OCI-LY1 (cell line): ENCODE measurements at regions not wholly inside any gene's neighbourhood (a gene's known extent, or its start where the extent isn't known, plus 50 kb on each side); places are given as distances from the start of the nearest gene placed in this dataset.

ENCODE experiments used
- H2AFZ ChIP-seq: fragments of 200-600 bp; sonication (generic), shearing (Covaris generic); 2 replicates; pipeline ENCODE4 v1.6.0; 2014; ENCODE audit warnings: antibody characterized with exemption, mild to moderate bottlenecking, low read length
- H3F3A ChIP-seq: fragments of 200-600 bp; sonication (generic), shearing (Covaris generic); 2 replicates; pipeline ENCODE4 v1.6.0; 2014; ENCODE audit warnings: mild to moderate bottlenecking, antibody characterized with exemption, low read length, moderate library complexity; ENCODE audit not compliant: insufficient read depth
- H3K27ac ChIP-seq: fragments of 200-600 bp; sonication (generic); 2 replicates; pipeline ENCODE4 v1.5.1; 2014; ENCODE audit warnings: low read length, mixed run types, mild to moderate bottlenecking, low read depth; ENCODE audit not compliant: poor library complexity, severe bottlenecking
- H3K27me3 ChIP-seq: fragments of 200-600 bp; sonication (generic); 2 replicates; pipeline ENCODE4 v1.6.0; 2014; ENCODE audit warnings: antibody characterized with exemption, mild to moderate bottlenecking, low read length, moderate library complexity; ENCODE audit not compliant: insufficient read depth
- H3K36me3 ChIP-seq: fragments of 200-600 bp; sonication (generic); 2 replicates; pipeline ENCODE4 v1.6.1; 2014; ENCODE audit warnings: mild to moderate bottlenecking, antibody characterized with exemption, low read length, moderate library complexity, mixed read lengths; ENCODE audit not compliant: insufficient read depth
- H3K4me1 ChIP-seq: fragments of 200-600 bp; sonication (generic); 2 replicates; pipeline ENCODE4 v1.5.1; 2014; ENCODE audit warnings: mild to moderate bottlenecking, low read length, moderate library complexity; ENCODE audit not compliant: insufficient read depth, severe bottlenecking
- H3K4me2 ChIP-seq: fragments of 200-600 bp; sonication (generic), shearing (Covaris generic); 2 replicates; pipeline ENCODE4 v1.6.1; 2014; ENCODE audit warnings: low read length
- H3K4me3 ChIP-seq: fragments of 200-600 bp; sonication (generic); 2 replicates; pipeline ENCODE4 v1.5.1; 2014; ENCODE audit warnings: low read length, low read depth, mild to moderate bottlenecking, mixed read lengths; ENCODE audit not compliant: poor library complexity, severe bottlenecking
- H3K79me2 ChIP-seq: fragments of 200-600 bp; shearing (Covaris generic); 2 replicates; pipeline ENCODE4 v1.6.1; 2016; ENCODE audit warnings: mixed run types, low read length, mixed read lengths; ENCODE audit not compliant: insufficient read depth
- H3K9ac ChIP-seq: fragments of 200-600 bp; sonication (generic), shearing (Covaris generic); 2 replicates; pipeline ENCODE4 v1.6.1; 2014; ENCODE audit warnings: mild to moderate bottlenecking, low read length, mixed read lengths
- H3K9me2 ChIP-seq: fragments of 200-600 bp; sonication (generic), shearing (Covaris generic); 2 replicates; pipeline ENCODE4 v1.6.1; 2014; ENCODE audit warnings: low read depth, mild to moderate bottlenecking, low read length, mixed read lengths
- H3K9me3 ChIP-seq: fragments of 200-600 bp; shearing (Covaris generic); 2 replicates; pipeline ENCODE4 v1.6.1; 2014; ENCODE audit warnings: low read length, mixed read lengths
- H4K20me1 ChIP-seq: fragments of 200-600 bp; sonication (generic), shearing (Covaris generic); 2 replicates; pipeline ENCODE4 v1.6.0; 2016; ENCODE audit warnings: mild to moderate bottlenecking, low read length; ENCODE audit not compliant: insufficient read depth
- EZH2 ChIP-seq: fragments of 200-600 bp; sonication (generic), shearing (Covaris generic); IDR thresholded peaks from 2 replicates; pipeline ENCODE4 v1.8.0; 2017; ENCODE audit warnings: borderline replicate concordance, mixed run types, mild to moderate bottlenecking, antibody characterized with exemption, low read length, moderate library complexity, mixed read lengths
- TF ChIP-seq, protein P1 (sequence below): fragments of 200-600 bp; sonication (generic), shearing (Covaris generic); IDR thresholded peaks from 2 replicates; pipeline ENCODE4 v1.5.1; 2017; ENCODE audit warnings: mild to moderate bottlenecking, antibody characterized with exemption, low read length, moderate library complexity, mixed read lengths

DNA sequence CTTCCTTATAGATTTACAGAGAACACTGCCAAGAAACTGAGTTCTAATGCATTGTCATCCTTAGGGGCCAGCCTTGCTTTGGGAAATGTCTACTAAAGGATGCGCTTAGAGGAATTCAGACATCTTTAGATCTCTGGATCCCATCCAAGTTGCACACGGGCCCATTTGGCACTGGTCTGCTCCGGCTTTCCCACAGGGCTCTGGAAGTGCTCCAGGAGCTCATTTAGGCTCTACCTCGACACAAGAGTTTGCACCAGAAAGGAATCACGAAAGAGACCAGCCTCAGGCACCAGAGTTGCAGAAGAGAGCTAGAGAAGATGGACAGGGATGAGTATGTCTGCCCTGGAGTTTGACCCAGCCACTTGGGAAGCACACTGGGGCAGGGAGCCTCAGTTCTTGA, 150.1 kb upstream of the TMEM72 start:
- Histone ChIP-seq H3K36me3 (no peaks in the 10 kb centered on the region), H3K9me2 (no peaks in the 10 kb centered on the region), H3K4me3 (no peak overlapping the region), H4K20me1 (no peaks in the 10 kb centered on the region), H3K27me3 (no peaks in the 10 kb centered on the region; the same call in 1 of the 2 replicates), H3K4me1 (no peaks in the 10 kb centered on the region), H3K27ac (no peak overlapping the region), H3K4me2 (no peak overlapping the region), H3K79me2 (no peaks in the 10 kb centered on the region), H3K9me3 (no peaks in the 10 kb centered on the region), H3K9ac (no peak overlapping the region), H2AFZ (no peak overlapping the region), H3F3A (no peaks in the 10 kb centered on the region)
- TF ChIP-seq, protein P1, sequence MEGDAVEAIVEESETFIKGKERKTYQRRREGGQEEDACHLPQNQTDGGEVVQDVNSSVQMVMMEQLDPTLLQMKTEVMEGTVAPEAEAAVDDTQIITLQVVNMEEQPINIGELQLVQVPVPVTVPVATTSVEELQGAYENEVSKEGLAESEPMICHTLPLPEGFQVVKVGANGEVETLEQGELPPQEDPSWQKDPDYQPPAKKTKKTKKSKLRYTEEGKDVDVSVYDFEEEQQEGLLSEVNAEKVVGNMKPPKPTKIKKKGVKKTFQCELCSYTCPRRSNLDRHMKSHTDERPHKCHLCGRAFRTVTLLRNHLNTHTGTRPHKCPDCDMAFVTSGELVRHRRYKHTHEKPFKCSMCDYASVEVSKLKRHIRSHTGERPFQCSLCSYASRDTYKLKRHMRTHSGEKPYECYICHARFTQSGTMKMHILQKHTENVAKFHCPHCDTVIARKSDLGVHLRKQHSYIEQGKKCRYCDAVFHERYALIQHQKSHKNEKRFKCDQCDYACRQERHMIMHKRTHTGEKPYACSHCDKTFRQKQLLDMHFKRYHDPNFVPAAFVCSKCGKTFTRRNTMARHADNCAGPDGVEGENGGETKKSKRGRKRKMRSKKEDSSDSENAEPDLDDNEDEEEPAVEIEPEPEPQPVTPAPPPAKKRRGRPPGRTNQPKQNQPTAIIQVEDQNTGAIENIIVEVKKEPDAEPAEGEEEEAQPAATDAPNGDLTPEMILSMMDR, result no peak
- no peak for TF ChIP-seq EZH2

DNA sequence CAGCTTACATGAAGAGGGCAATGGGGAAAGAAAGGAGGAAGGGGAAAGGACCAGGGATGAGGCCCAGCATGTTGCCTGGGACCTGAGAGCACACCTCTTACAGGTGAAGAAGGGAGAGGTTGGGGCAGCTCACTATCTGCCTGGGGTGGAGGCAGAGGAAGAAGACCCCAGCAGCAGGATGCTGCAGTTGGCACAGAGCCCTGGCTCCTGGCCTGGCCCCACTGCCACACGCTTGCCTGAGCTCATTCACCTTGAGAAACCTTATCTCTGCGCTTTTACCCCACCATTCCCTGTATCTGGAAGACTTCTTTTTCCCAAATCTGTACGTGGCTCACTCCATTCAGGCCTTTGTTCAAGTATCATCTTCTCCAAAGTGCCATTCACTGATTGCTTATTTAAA, 147.8 kb upstream of the TMEM72 start:
- Histone ChIP-seq H3K36me3 (no peaks in the 10 kb centered on the region), H3K79me2 (no peaks in the 10 kb centered on the region)

DNA sequence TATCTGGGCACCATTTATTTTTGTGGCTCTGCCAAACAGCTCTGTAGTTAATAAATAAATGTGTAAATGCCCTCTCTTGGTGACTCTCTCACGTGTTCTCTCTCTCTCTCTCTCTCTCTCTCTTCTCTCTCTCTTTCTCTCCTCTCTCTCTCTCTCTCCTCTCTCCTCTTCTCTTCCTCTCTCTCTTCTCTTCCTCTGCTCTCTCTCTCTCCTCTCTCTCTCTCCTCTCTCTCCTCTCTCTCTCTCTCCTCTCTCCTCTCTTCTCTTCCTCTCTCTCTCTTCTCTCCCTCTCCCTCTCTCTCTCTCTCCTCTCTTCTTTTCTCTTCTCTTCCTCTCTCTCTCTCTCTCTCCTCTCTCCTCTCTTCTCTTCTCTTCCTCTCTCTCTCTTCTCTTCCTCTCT, 145.8 kb upstream of the TMEM72 start:
- H2AFZ ChIP-seq, result no peak overlapping the region
- H3K36me3 ChIP-seq, result no peaks in the 10 kb centered on the region
- no peaks in the 10 kb centered on the region for H3K9me2 ChIP-seq
- no peaks in the 10 kb centered on the region for H4K20me1 ChIP-seq
- no peak overlapping the region for H3K4me2 ChIP-seq
- no peak overlapping the region for H3K27ac ChIP-seq
- no peaks in the 10 kb centered on the region for H3K4me1 ChIP-seq
- TF ChIP-seq, protein P1, result no peak
- TF ChIP-seq EZH2, result no peak
- H3K9me3 ChIP-seq, result no peaks in the 10 kb centered on the region
- H3K4me3 ChIP-seq, result no peak overlapping the region
- no peaks in the 10 kb centered on the region for H3F3A ChIP-seq
- H3K79me2 ChIP-seq, result no peaks in the 10 kb centered on the region
- H3K9ac ChIP-seq, result no peak overlapping the region
- no peaks in the 10 kb centered on the region for H3K27me3 ChIP-seq

More for the DNA sequence above, 147.8 kb upstream of the TMEM72 start:
- Histone ChIP-seq H3K9me2 (no peaks in the 10 kb centered on the region), H3K4me3 (no peak overlapping the region), H2AFZ (no peak overlapping the region), H3K4me2 (no peak overlapping the region), H3K27ac (no peak overlapping the region), H3K27me3 (no peaks in the 10 kb centered on the region; the same call in 1 of the 2 replicates), H4K20me1 (no peaks in the 10 kb centered on the region), H3K4me1 (no peaks in the 10 kb centered on the region), H3K9ac (no peak overlapping the region), H3F3A (no peaks in the 10 kb centered on the region), H3K9me3 (no peaks in the 10 kb centered on the region)
- TF ChIP-seq, protein P1, result no peak
- TF ChIP-seq EZH2, result no peak
